SU-DHL-6 (cell line): ENCODE measurements at regions not wholly inside any gene's neighbourhood (a gene's known extent, or its start where the extent isn't known, plus 50 kb on each side); places are given as distances from the start of the nearest gene placed in this dataset.

Experiments
- CTCF ChIP-seq: fragments of 200-600 bp; sonication (generic); IDR thresholded peaks from one replicate; pipeline ENCODE4 v1.5.1; 2017; ENCODE audit warnings: antibody characterized with exemption, mild to moderate bottlenecking, low read length, moderate library complexity; ENCODE audit not compliant: insufficient read depth, poor library complexity, severe bottlenecking
- EZH2phosphoT487 ChIP-seq: fragments of 200-600 bp; sonication (generic), shearing (Covaris generic); conservative IDR thresholded peaks from 2 replicates; pipeline ENCODE4 v1.6.1; 2018; ENCODE audit warnings: mild to moderate bottlenecking, antibody characterized with exemption, low read length, moderate library complexity, mixed read lengths

DNA sequence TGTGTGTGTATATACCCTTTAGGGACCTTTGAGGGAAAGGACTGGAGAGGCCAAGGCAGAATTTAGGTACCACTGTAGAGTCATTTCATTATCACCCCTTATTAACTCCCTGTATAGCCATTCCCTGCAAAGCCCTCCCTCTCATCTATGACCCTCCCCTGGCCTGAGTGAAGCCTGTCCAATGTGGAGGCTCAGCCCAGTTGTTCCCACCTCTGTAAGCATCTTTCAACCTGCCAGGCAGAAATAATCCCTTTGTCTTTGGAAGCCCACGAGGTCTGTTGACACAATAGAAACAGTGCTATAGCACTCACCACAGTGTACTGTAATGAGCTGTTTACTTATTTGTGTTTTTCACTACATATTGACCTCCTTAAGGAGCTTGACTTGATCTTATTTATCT, 88.5 kb upstream of the SEMA6A start:
- TF ChIP-seq CTCF (no peak), EZH2phosphoT487 (no peak)
